Lower leg skin (tissue), 3 donors: ENCODE measurements at regions not wholly inside any gene's neighbourhood (a gene's known extent, or its start where the extent isn't known, plus 50 kb on each side); places are given as distances from the start of the nearest gene placed in this dataset.

Experiments used
- POLR2A ChIP-seq, 2 donors: fragments of 450-650 bp; IDR thresholded peaks; one replicate each; pipeline ENCODE4 v1.6.1; 2016 to 2017; ENCODE audit warnings: antibody characterized with exemption in 2 of 2, mild to moderate bottlenecking in 1 of 2, moderate library complexity in 1 of 2
- TF ChIP-seq, protein P1 (sequence below), 3 donors: fragments of 450-650 bp; IDR thresholded peaks; one replicate each; pipeline ENCODE4 v1.5.1; 2016; ENCODE audit warnings: antibody characterized with exemption in 3 of 3, mild to moderate bottlenecking in 3 of 3, moderate library complexity in 2 of 3

GRCh38 chr1:61607448-61607847 lies 117.5 kb downstream of the TM2D1 start:
- TF ChIP-seq, protein P1, sequence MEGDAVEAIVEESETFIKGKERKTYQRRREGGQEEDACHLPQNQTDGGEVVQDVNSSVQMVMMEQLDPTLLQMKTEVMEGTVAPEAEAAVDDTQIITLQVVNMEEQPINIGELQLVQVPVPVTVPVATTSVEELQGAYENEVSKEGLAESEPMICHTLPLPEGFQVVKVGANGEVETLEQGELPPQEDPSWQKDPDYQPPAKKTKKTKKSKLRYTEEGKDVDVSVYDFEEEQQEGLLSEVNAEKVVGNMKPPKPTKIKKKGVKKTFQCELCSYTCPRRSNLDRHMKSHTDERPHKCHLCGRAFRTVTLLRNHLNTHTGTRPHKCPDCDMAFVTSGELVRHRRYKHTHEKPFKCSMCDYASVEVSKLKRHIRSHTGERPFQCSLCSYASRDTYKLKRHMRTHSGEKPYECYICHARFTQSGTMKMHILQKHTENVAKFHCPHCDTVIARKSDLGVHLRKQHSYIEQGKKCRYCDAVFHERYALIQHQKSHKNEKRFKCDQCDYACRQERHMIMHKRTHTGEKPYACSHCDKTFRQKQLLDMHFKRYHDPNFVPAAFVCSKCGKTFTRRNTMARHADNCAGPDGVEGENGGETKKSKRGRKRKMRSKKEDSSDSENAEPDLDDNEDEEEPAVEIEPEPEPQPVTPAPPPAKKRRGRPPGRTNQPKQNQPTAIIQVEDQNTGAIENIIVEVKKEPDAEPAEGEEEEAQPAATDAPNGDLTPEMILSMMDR (IDR thresholded peaks at IDR 0.05), result no peak
- TF ChIP-seq POLR2A (IDR thresholded peaks at IDR 0.05), result no peak
